GM12872 (cell line): ENCODE measurements at regions not wholly inside any gene's neighbourhood (a gene's known extent, or its start where the extent isn't known, plus 50 kb on each side); places are given as distances from the start of the nearest gene placed in this dataset.

ENCODE experiments used
- TF ChIP-seq, protein P1 (sequence below): IDR thresholded peaks from 3 replicates; pipeline ENCODE4 v1.5.1; 2011; ENCODE audit warnings: low read depth, mild to moderate bottlenecking, low read length, moderate library complexity; ENCODE audit not compliant: insufficient read depth

DNA sequence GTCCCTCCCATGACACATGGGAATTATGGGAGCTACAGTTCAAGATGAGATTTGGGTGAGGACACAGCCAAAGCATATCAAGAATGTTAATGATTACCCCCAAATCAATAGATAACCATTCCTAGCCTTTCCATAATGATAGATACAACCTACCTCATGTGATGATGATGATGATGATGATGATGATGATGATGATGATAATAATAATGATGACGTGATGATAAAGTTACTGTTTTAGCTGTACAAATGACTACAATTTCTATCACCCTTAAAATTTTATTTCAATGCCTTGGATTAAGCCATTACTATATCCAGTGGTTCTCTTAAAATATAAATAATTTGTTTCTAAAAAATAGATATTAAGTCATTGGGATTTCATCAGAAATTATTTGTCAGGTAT is 55.2 kb upstream of the NLGN4X start:
- TF ChIP-seq, protein P1, sequence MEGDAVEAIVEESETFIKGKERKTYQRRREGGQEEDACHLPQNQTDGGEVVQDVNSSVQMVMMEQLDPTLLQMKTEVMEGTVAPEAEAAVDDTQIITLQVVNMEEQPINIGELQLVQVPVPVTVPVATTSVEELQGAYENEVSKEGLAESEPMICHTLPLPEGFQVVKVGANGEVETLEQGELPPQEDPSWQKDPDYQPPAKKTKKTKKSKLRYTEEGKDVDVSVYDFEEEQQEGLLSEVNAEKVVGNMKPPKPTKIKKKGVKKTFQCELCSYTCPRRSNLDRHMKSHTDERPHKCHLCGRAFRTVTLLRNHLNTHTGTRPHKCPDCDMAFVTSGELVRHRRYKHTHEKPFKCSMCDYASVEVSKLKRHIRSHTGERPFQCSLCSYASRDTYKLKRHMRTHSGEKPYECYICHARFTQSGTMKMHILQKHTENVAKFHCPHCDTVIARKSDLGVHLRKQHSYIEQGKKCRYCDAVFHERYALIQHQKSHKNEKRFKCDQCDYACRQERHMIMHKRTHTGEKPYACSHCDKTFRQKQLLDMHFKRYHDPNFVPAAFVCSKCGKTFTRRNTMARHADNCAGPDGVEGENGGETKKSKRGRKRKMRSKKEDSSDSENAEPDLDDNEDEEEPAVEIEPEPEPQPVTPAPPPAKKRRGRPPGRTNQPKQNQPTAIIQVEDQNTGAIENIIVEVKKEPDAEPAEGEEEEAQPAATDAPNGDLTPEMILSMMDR = no peak

DNA sequence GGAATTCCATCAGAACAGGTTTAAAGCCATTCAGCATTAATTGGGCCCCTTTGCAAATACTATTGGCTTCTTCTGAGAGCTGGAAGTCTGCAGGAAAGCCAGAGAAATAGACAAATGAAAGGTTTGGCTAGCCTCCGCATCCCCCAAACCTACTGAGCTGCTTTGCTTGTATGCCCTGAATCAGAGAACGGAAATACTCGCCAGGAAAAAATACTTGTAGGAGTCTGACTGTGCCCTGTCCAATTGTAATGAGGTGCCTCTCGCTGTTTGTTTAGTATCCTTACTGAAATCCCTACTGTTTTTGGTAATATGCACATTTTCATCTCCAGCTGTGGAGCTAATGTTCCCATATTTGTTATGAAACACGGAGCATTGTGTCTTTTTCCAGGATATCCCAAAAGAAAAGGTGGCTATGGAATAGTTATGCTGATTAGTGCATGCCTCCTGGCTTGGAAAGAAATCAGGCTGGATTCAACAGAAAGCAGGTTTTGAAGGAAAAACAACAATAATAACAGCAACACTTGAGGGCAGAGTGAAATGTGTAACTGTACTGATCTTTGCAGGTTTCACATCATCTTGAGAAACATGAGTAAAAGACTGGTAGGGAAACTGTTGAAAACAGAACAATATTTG is 50.7 kb upstream of the NLGN4X start:
- TF ChIP-seq, protein P1 = no peak
